ENCODE measurements at regions not wholly inside any gene's neighbourhood (a gene's known extent, or its start where the extent isn't known, plus 50 kb on each side); places are given as distances from the start of the nearest gene placed in this dataset.
A peak's percentile ranks its signal among the peaks of the same experiment; 100 is the strongest.
"Not testable (repeated sequence)": the region's sequence is repeated elsewhere in the genome, so short reads cannot be mapped to it uniquely, and the experiment has no call there.

GRCh38 chr18:51248685-51249084 is 51.2 kb upstream of the MEX3C start:
- DNase-seq (ENCODE audit: low spot score) = no peak

GRCh38 chr18:51250006-51250405 is 52.5 kb upstream of the MEX3C start:
- DNase-seq (ENCODE audit: low spot score) = no peak

GRCh38 chr18:51250458-51251024 is 53.1 kb upstream of the MEX3C start:
- no peak for DNase-seq (ENCODE audit: low spot score)

GRCh38 chr18:51251625-51252024 is 54.1 kb upstream of the MEX3C start:
- no peak for DNase-seq (ENCODE audit: low spot score)

GRCh38 chr18:51253476-51253875 is 56.0 kb upstream of the MEX3C start:
- no peak for DNase-seq (ENCODE audit: low spot score)

GRCh38 chr18:51255693-51256092 is 58.2 kb upstream of the MEX3C start:
- DNase-seq (ENCODE audit: low spot score) = no peak

GRCh38 chr18:51257150-51257549 is 59.7 kb upstream of the MEX3C start:
- DNase-seq (ENCODE audit: low spot score) = no peak

- DNase-seq (ENCODE audit: low spot score) = no peak
Observed at GRCh38 chr18:51260118-51260517, 62.6 kb upstream of the MEX3C start.

- DNase-seq (ENCODE audit: low spot score) = not testable (repeated sequence)
Observed at GRCh38 chr18:51266077-51266476, 68.6 kb upstream of the MEX3C start.

GRCh38 chr18:51266773-51267172 is 69.3 kb upstream of the MEX3C start:
- no peak for DNase-seq (ENCODE audit: low spot score)

- DNase-seq (ENCODE audit: low spot score) = no peak
Observed at GRCh38 chr18:51273437-51273836, 76.0 kb upstream of the MEX3C start.

GRCh38 chr18:51275712-51276476 is 78.4 kb upstream of the MEX3C start:
- DNase-seq (ENCODE audit: low spot score) = peak; percentile 2

GRCh38 chr18:51278045-51278649 is 80.7 kb upstream of the MEX3C start:
- DNase-seq (ENCODE audit: low spot score) = peak; percentile 63

GRCh38 chr18:51279367-51279984 is 82.0 kb upstream of the MEX3C start:
- peak; percentile 35 for DNase-seq (ENCODE audit: low spot score)

- no peak for DNase-seq (ENCODE audit: low spot score)
Observed at GRCh38 chr18:51287818-51288508, 90.5 kb upstream of the MEX3C start.

GRCh38 chr18:51288582-51288981 is 91.1 kb upstream of the MEX3C start:
- DNase-seq (ENCODE audit: low spot score) = no peak

GRCh38 chr18:51290860-51291259 is 93.4 kb upstream of the MEX3C start:
- peak; percentile 18 for DNase-seq (ENCODE audit: low spot score)

- DNase-seq (ENCODE audit: low spot score) = no peak
Observed at GRCh38 chr18:51300912-51301311, 103.4 kb upstream of the MEX3C start.

- DNase-seq (ENCODE audit: low spot score) = no peak
Observed at GRCh38 chr18:51301376-51301775, 103.9 kb upstream of the MEX3C start.

- no peak for DNase-seq (ENCODE audit: low spot score)
Observed at GRCh38 chr18:51316677-51317076, 119.2 kb upstream of the MEX3C start.

- DNase-seq (ENCODE audit: low spot score) = no peak
Observed at GRCh38 chr18:51321696-51322095, 124.2 kb upstream of the MEX3C start.

- DNase-seq (ENCODE audit: low spot score) = no peak
Observed at GRCh38 chr18:51323961-51324360, 126.5 kb upstream of the MEX3C start.
